Vagina (tissue), 2 donors: ENCODE measurements at regions not wholly inside any gene's neighbourhood (a gene's known extent, or its start where the extent isn't known, plus 50 kb on each side); places are given as distances from the start of the nearest gene placed in this dataset.
"Not testable (repeated sequence)": the region's sequence is repeated elsewhere in the genome, so short reads cannot be mapped to it uniquely, and the experiment has no call there.

Experiments
- DNase-seq, 2 donors: peaks; one replicate each; pipeline ENCODE4 v3.0.0-alpha.2; 2017; ENCODE audit errors: extremely low spot score in 2 of 2
- H3K27ac ChIP-seq: fragments of 200-600 bp; sonication (generic); one replicate; pipeline ENCODE4 v1.5.1; 2019
- H3K27me3 ChIP-seq: fragments of 200-600 bp; sonication (generic); one replicate; pipeline ENCODE4 v1.5.1; 2019
- H3K36me3 ChIP-seq, 2 donors: fragments of 200-600 bp; sonication (generic); one replicate each; pipeline ENCODE4 v1.5.1; 2017 to 2019
- H3K4me1 ChIP-seq: fragments of 200-600 bp; sonication (generic); one replicate; pipeline ENCODE4 v1.5.1; 2019
- H3K4me3 ChIP-seq, 2 donors: fragments of 200-600 bp; sonication (generic); 1 replicate in 1 of 2; 2 replicates in 1 of 2; pipeline ENCODE4 v1.5.1; 2016 to 2019
- H3K9me3 ChIP-seq: fragments of 200-600 bp; sonication (generic); one replicate; pipeline ENCODE4 v1.5.1; 2019
- POLR2A ChIP-seq, 2 donors: fragments of 450-650 bp; IDR thresholded peaks; one replicate each; pipeline ENCODE4 v1.6.1; 2017; ENCODE audit warnings: antibody characterized with exemption in 2 of 2, mild to moderate bottlenecking in 2 of 2, moderate library complexity in 2 of 2
- POLR2AphosphoS5 ChIP-seq, 2 donors: sonication (generic); formaldehyde crosslinking; IDR thresholded peaks; one replicate each; pipeline ENCODE4 v1.9.0; 2017; ENCODE audit warnings: antibody characterized with exemption in 2 of 2, mild to moderate bottlenecking in 2 of 2, low read depth in 1 of 2; ENCODE audit not compliant: insufficient read depth in 1 of 2
- intact Hi-C: fragments of 100-400 bp; cut with DNase I; formaldehyde crosslinking; loops from one replicate; pipeline ENCODE4 v1.15.1; 2023
- TF ChIP-seq, protein P1 (sequence below), 3 experiments: fragments of 450-650 bp in 2 of 3; fragments of 200-600 bp in 1 of 3; sonication (generic) in 1 of 3; IDR thresholded peaks; one replicate each; pipeline ENCODE4 v1.5.1; 2017 to 2019; ENCODE audit warnings: antibody characterized with exemption in 3 of 3, mild to moderate bottlenecking in 2 of 3, moderate library complexity in 2 of 3

DNA sequence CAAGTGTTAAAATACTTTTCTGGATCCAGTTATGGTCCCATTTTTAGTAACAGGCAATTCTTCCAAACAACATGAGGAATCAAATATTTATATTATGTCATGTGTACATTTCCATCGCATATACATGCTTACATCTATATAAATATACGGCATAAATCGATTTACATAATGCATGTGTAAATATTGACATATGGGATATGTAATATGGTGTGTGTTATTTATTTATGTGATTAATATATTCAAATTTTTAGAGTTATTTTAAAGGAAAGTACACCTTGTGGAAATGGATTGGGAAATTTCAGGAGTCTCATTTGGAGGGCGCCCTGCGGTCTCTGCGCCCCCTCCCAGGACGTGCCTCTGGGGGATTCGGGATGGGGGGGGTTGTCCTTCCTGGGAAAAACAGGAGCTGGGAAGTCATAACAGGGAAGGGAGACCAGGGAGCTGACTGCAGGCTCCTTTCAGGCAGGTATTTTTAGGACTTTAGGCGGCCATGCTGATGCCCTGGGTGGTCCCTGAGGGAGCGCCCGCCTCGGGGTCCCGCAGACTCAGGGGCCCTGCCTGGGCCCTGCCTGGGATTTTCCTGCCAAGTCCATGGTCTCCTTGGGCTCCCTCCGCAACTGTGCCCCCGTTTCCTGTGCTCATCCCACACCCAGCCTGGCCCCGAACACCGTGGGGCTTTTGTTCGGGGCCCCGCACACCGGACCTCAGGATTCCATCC, 82.7 kb upstream of the SFSWAP start:
- intact Hi-C loops: loop anchor here (10.0 kb wide), 1 partner anchor 283 kb away; no protein-coding TSS in a partner anchor
- Histone ChIP-seq H3K9me3 (no peaks in the 10 kb centered on the region), H3K36me3 (no peaks in the 10 kb centered on the region), H3K4me1 (peaks cover 11% of the 10 kb centered on the region), H3K4me3 (no peak overlapping the region), H3K27ac (no peak overlapping the region), H3K27me3 (no peaks in the 10 kb centered on the region)
- TF ChIP-seq POLR2A (IDR thresholded peaks at IDR 0.05): no peak
- TF ChIP-seq, protein P1, sequence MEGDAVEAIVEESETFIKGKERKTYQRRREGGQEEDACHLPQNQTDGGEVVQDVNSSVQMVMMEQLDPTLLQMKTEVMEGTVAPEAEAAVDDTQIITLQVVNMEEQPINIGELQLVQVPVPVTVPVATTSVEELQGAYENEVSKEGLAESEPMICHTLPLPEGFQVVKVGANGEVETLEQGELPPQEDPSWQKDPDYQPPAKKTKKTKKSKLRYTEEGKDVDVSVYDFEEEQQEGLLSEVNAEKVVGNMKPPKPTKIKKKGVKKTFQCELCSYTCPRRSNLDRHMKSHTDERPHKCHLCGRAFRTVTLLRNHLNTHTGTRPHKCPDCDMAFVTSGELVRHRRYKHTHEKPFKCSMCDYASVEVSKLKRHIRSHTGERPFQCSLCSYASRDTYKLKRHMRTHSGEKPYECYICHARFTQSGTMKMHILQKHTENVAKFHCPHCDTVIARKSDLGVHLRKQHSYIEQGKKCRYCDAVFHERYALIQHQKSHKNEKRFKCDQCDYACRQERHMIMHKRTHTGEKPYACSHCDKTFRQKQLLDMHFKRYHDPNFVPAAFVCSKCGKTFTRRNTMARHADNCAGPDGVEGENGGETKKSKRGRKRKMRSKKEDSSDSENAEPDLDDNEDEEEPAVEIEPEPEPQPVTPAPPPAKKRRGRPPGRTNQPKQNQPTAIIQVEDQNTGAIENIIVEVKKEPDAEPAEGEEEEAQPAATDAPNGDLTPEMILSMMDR (IDR thresholded peaks at IDR 0.05): no peak
- no peak for TF ChIP-seq POLR2AphosphoS5 (IDR thresholded peaks at IDR 0.05; ENCODE audit: insufficient read depth in 1 of 2, low read depth in 1 of 2)
- DNase-seq: no peak

DNA sequence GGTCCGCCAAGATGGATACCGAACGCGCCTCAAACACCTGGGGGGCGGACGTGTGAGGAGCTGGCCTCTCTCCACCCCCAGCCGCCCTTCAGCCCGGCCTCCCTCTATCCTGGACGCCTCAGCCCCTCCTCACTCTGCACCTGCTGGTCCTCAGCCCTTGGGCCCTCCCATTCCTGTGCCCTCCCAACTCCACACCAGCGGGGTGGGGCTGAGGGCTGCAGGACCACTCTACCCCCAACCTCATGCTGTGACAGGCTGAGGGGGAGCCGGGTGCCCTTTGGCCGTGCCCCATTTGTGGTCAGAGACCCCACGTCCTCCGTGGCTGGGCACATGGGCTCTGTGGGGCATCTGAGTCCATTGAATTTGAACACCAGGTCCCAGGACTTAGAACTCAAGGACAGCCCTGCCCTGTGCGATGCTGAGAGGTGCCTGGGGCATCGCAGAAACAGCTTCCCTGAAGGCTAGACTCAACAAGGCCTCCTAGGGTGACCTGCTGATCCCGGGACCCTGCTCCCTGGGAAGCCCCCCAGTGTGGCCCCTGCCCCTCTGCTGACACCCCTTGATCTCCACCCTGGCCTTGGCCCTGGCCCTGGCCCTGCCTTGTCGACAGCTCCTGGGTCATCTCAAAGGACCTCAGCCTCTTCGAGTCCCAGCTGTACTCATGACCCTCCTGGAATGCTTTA, 82.0 kb upstream of the SFSWAP start:
- Histone ChIP-seq H3K27ac (no peak overlapping the region), H3K4me3 (no peak overlapping the region), H3K27me3 (no peaks in the 10 kb centered on the region), H3K9me3 (no peaks in the 10 kb centered on the region), H3K4me1 (peaks cover 11% of the 10 kb centered on the region), H3K36me3 (no peaks in the 10 kb centered on the region)
- intact Hi-C loops: loop anchor here (10.0 kb wide), 1 partner anchor 284 kb away; no protein-coding TSS in a partner anchor
- no peak for DNase-seq
- TF ChIP-seq POLR2AphosphoS5 (IDR thresholded peaks at IDR 0.05; ENCODE audit: insufficient read depth in 1 of 2, low read depth in 1 of 2): no peak
- no peak for TF ChIP-seq POLR2A (IDR thresholded peaks at IDR 0.05)
- TF ChIP-seq, protein P1 (IDR thresholded peaks at IDR 0.05): no peak

DNA sequence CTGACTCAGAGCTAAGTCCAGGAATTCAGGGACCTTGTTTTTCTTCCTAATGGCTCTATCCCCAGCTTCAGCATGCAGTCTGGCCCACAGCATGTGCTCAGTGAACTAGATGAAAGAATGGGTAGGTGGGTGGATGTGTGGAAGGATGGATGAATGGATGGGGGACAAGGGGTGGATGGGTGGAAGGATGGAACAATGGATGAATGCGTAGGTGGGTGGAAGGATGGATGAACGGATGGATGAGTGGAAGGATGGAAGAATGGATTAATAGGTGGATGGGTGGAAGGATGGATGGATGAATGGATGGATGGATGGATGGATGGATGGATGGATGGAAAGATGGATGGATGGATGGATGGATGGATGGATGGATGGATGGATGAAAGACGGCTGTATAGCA, 79.7 kb upstream of the SFSWAP start:
- Histone ChIP-seq H3K4me1 (no peaks in the 10 kb centered on the region), H3K36me3 (no peaks in the 10 kb centered on the region), H3K27ac (no peak overlapping the region), H3K9me3 (no peaks in the 10 kb centered on the region), H3K4me3 (no peak overlapping the region), H3K27me3 (no peaks in the 10 kb centered on the region)
- TF ChIP-seq, protein P1 (IDR thresholded peaks at IDR 0.05): no peak
- TF ChIP-seq POLR2A (IDR thresholded peaks at IDR 0.05) (no peak), POLR2AphosphoS5 (IDR thresholded peaks at IDR 0.05; ENCODE audit: insufficient read depth in 1 of 2, low read depth in 1 of 2) (no peak)
- no peak for DNase-seq
- intact Hi-C loops: no loop called here

DNA sequence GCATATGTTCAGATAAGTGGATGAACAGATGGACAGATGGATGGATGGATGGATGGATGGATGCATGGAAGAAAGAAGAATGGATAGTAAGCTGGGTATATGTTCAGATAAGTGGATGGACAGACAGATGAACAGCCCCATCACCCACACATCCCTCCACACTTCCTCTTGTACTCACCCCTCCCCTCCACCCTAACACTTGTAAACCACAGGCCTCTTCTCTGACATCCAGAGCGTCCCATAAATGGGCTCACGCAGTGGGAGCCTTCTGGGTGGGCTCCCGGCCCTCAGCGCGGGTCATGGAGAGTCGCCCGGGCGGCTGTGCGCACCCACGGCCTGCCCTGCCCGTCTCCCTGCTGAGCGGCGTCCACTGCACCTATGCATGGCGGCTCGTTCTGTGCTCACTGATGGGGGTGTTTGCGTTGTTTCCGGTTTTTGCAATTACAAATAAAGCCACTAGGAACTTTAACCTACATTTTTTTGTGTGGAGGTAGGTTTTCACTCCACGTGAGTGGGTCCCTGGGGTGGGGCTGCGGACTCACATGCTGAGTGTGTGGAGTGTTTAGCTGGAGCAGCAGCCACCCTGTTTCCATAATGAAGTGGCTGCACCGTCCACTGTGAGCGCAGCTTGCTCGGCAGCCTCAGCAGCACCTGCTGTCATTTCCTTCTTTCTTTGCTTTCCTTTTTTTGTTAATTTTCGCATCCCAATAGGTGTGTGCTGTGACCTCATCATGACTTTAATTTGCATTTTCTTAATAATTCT, 78.8 kb upstream of the SFSWAP start:
- H3K27me3 ChIP-seq, H3K9me3 ChIP-seq, H3K27ac ChIP-seq, H3K4me1 ChIP-seq, DNase-seq, intact Hi-C loops, H3K36me3 ChIP-seq, H3K4me3 ChIP-seq: not testable (repeated sequence)

DNA sequence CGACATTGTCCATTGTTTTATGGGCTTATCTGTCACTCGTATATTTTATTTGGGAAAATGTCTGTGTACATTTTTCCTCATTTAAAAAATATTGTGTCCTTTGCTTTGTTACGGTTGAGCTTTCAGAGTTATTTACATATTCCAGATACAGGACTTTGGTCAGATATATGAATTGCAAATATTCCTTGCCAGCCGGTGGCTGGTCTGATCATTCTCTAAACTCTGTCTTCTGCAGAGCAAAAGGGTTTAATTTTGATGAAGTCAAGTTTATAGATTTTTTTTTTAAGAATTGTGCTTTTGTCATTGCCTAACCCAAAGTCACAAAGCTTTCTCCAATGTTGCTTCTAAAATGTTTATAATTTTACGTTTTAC, 78.3 kb upstream of the SFSWAP start:
- H3K4me1 ChIP-seq, H3K27me3 ChIP-seq, DNase-seq, intact Hi-C loops, H3K27ac ChIP-seq, H3K36me3 ChIP-seq, H3K9me3 ChIP-seq, H3K4me3 ChIP-seq: not testable (repeated sequence)

DNA sequence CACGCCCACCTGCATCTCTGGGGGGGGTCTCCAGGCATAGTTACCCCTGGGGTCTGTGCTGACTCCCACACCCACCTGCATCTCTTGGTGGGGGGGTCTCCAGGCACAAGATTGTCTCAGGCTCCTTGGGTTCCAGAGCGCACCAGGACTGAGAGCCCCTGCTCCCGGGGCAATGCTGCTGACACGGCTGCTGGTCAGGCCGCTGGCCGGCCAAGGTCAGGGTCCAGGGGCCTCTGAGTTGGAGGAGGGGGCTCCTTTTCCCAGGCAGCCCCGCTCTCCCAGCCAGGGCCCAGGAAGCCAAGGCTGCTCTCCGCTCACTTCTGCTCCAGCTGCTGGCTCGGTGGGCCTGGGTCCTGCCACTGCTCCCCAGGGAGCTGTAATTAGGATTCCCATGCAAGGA, 77.3 kb upstream of the SFSWAP start:
- H3K27ac ChIP-seq, H3K4me3 ChIP-seq, intact Hi-C loops, DNase-seq, H3K27me3 ChIP-seq, H3K4me1 ChIP-seq, H3K9me3 ChIP-seq, H3K36me3 ChIP-seq: not testable (repeated sequence)
